Heart right ventricle (tissue), 16 donors: ENCODE measurements at regions not wholly inside any gene's neighbourhood (a gene's known extent, or its start where the extent isn't known, plus 50 kb on each side); places are given as distances from the start of the nearest gene placed in this dataset.
"Not testable (repeated sequence)": the region's sequence is repeated elsewhere in the genome, so short reads cannot be mapped to it uniquely, and the experiment has no call there.

Source experiments
- ATAC-seq, 8 donors: fragments of 200-7000 bp; cut with Tn5 transposase; one replicate each; pipeline ENCODE4 v1.9.1; 2020; ENCODE audit warnings: mild to moderate bottlenecking in 8 of 8, moderate library complexity in 8 of 8, moderate number of reproducible peaks in 1 of 8
- DNase-seq, 2 donors: peaks; one replicate each; pipeline ENCODE4 v3.0.0-alpha.2; 2020
- H3K27ac ChIP-seq, 10 donors: fragments of 200-600 bp; sonication (generic) in 2 of 10; one replicate each; pipeline versions ENCODE4 v1.5.0 to v1.8.0; 2020 to 2022; ENCODE audit warnings: mild to moderate bottlenecking in 3 of 10
- H3K27me3 ChIP-seq, 7 donors: fragments of 200-600 bp; one replicate each; pipeline ENCODE4 v1.8.0; 2021 to 2022; ENCODE audit warnings: mild to moderate bottlenecking in 2 of 7
- H3K36me3 ChIP-seq, 9 donors: fragments of 200-600 bp; sonication (generic) in 1 of 9; one replicate each; pipeline versions ENCODE4 v1.5.0 to v1.8.0; 2020 to 2022; ENCODE audit warnings: mild to moderate bottlenecking in 2 of 9
- H3K4me1 ChIP-seq, 9 donors: fragments of 200-600 bp; sonication (generic) in 1 of 9; one replicate each; pipeline versions ENCODE4 v1.5.0 to v1.8.0; 2020 to 2022; ENCODE audit warnings: mild to moderate bottlenecking in 4 of 9
- H3K4me3 ChIP-seq, 10 donors: fragments of 200-600 bp; sonication (generic) in 2 of 10; one replicate each; pipeline versions ENCODE4 v1.5.0 to v1.8.0; 2020 to 2022; ENCODE audit warnings: mild to moderate bottlenecking in 7 of 10, moderate library complexity in 2 of 10
- H3K9me3 ChIP-seq, 11 donors: fragments of 200-600 bp in 10 of 11; sonication (generic) in 2 of 11; one replicate each; pipeline versions ENCODE4 v1.5.0 to v1.8.0; 2013 to 2022; ENCODE audit warnings: mild to moderate bottlenecking in 2 of 11, control low read depth in 1 of 11, moderate library complexity in 1 of 11
- whole genome bisulfite sequencing, 2 donors: extraction: QIAGEN DNeasy Blood & Tissue Kit; methylation state at CpG; one replicate each; pipeline ENCODE4 v1.1.7; 2013; ENCODE audit warnings: inconsistent platforms in 1 of 2; 5-methylcytosine and 5-hydroxymethylcytosine counted together
- intact Hi-C, 10 donors: fragments of 100-400 bp; cut with DNase I; formaldehyde crosslinking; loops; one replicate each; pipeline versions ENCODE4 v1.11.1 to v1.14.2; 2022
- TF ChIP-seq, protein P1 (sequence below), 9 donors: fragments of 200-600 bp; sonication (generic) in 2 of 9; IDR thresholded peaks; one replicate each; pipeline versions ENCODE4 v1.5.0 to v1.8.0; 2021 to 2022; ENCODE audit warnings: antibody characterized with exemption in 9 of 9, mild to moderate bottlenecking in 5 of 9, moderate library complexity in 1 of 9
- donor health status: Arrhythmogenic right ventricular cardiomyopathy.
- donor health status: ischemic (EF 13 %, LVEDD 7.1; RV severe dilation, severe dysfunction).
- donor health status: healthy with polysubstance abuse.
- donor health status: DM: no; HTN: yes; CAD: no.
- donor health status: DM: no; HTN: no; CAD: no.
- donor health status: ischemic (EF 25% LVEDD 6.9; RV normal size, moderate dysfunction).
- donor health status: ischemic (EF 25% LVEDD 5.7; RV mildly dilated, moderate dysfunction).
- donor health status: healthy.
- donor health status: DM: yes; HTN: yes; CAD: no.
- donor health status: Ischemic cardiomyopathy.
- donor health status: ischemic (EF 35%, LVEDD 5.7; RV mildly dilated, moderate dysfunction).
- donor health status: nonischemic (EF 11% LVEDD 7.7; RV severe dilation, severe dysfunction).
- donor health status: DM: yes; HTN: yes; CAD: no.
- donor health status: PGD.
- donor health status: ischemic (EF 29% LVEDD 5.4; RV normal size, mild dysfunction).
- donor health status: nonischemic (EF 23%, LVEDD 6.1; RV moderate dilation, normal function).

- intact Hi-C loops, result no loop called here
- no peaks in the 10 kb centered on the region for H3K9me3 ChIP-seq
- no peaks in the 10 kb centered on the region for H3K36me3 ChIP-seq
- TF ChIP-seq, protein P1, sequence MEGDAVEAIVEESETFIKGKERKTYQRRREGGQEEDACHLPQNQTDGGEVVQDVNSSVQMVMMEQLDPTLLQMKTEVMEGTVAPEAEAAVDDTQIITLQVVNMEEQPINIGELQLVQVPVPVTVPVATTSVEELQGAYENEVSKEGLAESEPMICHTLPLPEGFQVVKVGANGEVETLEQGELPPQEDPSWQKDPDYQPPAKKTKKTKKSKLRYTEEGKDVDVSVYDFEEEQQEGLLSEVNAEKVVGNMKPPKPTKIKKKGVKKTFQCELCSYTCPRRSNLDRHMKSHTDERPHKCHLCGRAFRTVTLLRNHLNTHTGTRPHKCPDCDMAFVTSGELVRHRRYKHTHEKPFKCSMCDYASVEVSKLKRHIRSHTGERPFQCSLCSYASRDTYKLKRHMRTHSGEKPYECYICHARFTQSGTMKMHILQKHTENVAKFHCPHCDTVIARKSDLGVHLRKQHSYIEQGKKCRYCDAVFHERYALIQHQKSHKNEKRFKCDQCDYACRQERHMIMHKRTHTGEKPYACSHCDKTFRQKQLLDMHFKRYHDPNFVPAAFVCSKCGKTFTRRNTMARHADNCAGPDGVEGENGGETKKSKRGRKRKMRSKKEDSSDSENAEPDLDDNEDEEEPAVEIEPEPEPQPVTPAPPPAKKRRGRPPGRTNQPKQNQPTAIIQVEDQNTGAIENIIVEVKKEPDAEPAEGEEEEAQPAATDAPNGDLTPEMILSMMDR (IDR thresholded peaks at IDR 0.05), result no peak
- H3K27me3 ChIP-seq, result peaks cover 0 to 2% (median 0%) of the 10 kb centered on the region in 7 donors
- no peak overlapping the region for H3K27ac ChIP-seq
- H3K4me1 ChIP-seq, result no peaks in the 10 kb centered on the region
- no peak overlapping the region for H3K4me3 ChIP-seq
- ATAC-seq (no peak), DNase-seq (no peak)
- 70 to 77% methylated on average over 1 of the region's 1 CpG for WGBS, 2 donors
Measured at GRCh38 chr3:181919375-181919774, 207.7 kb downstream of the SOX2 start.

GRCh38 chr3:181920409-181920808 is 208.7 kb downstream of the SOX2 start:
- intact Hi-C loops, result no loop called here
- Histone ChIP-seq H3K9me3 (no peaks in the 10 kb centered on the region), H3K36me3 (no peaks in the 10 kb centered on the region), H3K27ac (no peak overlapping the region), H3K27me3 (no peaks in the 10 kb centered on the region), H3K4me1 (no peaks in the 10 kb centered on the region), H3K4me3 (no peak overlapping the region)
- TF ChIP-seq, protein P1 (IDR thresholded peaks at IDR 0.05), result no peak
- WGBS, 2 donors, result 63 to 65% methylated on average over 3 of the region's 3 CpGs
- DNase-seq (no peak), ATAC-seq (no peak)

GRCh38 chr3:181921220-181921619 is 209.5 kb downstream of the SOX2 start:
- DNase-seq, result no peak
- H3K27me3 ChIP-seq, result no peaks in the 10 kb centered on the region
- ATAC-seq, result no peak
- no peak overlapping the region for H3K4me3 ChIP-seq
- intact Hi-C loops, result no loop called here
- no peak overlapping the region for H3K27ac ChIP-seq
- H3K36me3 ChIP-seq, result no peaks in the 10 kb centered on the region
- whole genome bisulfite sequencing, 2 donors, result 79 to 87% methylated on average over 2 of the region's 2 CpGs
- H3K9me3 ChIP-seq, result no peaks in the 10 kb centered on the region
- H3K4me1 ChIP-seq, result no peaks in the 10 kb centered on the region
- TF ChIP-seq, protein P1 (IDR thresholded peaks at IDR 0.05), result no peak

- H3K36me3 ChIP-seq, DNase-seq, intact Hi-C loops, H3K27ac ChIP-seq, H3K27me3 ChIP-seq, H3K4me1 ChIP-seq, ATAC-seq, H3K4me3 ChIP-seq: not testable (repeated sequence)
- peaks cover 0 to 19% (median 0%) of the 10 kb centered on the region in 11 donors for H3K9me3 ChIP-seq
- 92 to 94% methylated on average over 34 of the region's 34 CpGs for WGBS, 2 donors
Measured at GRCh38 chr3:181925841-181926240, 214.1 kb downstream of the SOX2 start.

DNA sequence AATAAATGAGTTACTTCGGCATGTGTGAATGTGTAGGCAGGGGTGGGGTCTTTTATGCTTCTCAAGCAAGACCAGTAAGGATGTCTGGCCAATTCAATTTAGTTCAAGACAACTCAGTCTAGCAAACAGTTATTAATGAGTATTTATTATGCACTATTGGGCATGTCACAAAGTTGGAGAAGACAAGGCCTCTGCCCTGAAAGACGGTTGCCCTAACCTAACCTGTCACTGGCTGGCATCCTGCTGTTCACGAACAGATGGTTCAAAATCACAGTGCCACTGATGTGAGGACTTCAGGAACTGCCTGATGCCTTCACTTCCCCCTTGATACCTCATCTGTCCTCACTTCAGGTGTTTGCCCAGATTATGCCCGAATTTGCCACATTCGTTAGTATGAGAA is 217.8 kb downstream of the SOX2 start:
- H3K4me3 ChIP-seq, result no peak overlapping the region
- no peaks in the 10 kb centered on the region for H3K27me3 ChIP-seq
- H3K4me1 ChIP-seq, result no peaks in the 10 kb centered on the region
- TF ChIP-seq, protein P1 (IDR thresholded peaks at IDR 0.05), result no peak
- H3K36me3 ChIP-seq, result no peaks in the 10 kb centered on the region
- intact Hi-C loops, result no loop called here
- no peak overlapping the region for H3K27ac ChIP-seq
- WGBS, 2 donors, result 77 to 80% methylated on average over 5 of the region's 5 CpGs
- ATAC-seq, result no peak
- H3K9me3 ChIP-seq, result peaks cover 0 to 19% (median 0%) of the 10 kb centered on the region in 11 donors
- DNase-seq, result no peak
